ENCODE measurements at regions not wholly inside any gene's neighbourhood (a gene's known extent, or its start where the extent isn't known, plus 50 kb on each side); places are given as distances from the start of the nearest gene placed in this dataset.

DNA sequence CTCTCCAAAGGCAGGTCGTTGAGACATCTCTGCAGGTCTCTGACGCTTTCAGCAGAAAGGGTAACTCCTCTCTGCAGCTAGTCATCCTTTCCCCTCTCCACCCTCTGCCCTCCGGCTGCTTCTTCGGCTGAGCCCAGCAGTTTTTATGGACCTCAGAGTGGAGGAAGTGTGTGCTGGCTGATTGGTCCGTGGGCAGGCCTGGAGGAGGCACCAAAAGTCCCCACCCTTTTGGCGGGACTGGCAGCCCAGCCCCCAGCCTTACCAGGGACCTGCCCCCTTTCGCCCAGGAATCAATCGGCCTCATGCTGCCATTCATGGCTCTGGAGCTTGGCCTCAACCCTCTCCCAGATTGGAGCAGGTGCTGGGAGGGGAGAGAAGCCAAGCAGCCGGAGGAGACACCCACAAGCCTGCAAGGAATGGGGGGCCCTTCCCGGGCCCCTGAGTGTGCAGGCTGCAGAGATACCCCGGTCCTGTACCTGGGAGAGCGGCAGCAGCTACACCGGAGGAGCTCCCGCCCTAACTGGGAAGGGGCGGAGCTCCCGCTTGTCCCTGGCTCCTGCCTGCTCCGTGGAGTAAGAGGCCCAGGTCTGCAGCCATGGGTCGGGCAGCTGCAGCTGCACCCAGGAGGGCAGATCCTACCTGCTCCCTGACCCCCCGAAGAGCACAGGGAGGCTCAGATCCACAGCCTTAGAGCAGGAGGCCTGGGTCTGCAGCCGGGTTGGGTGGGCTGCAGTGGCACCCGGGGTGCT, 170.3 kb upstream of the SOX4 start:
- no peaks in the 10 kb centered on the region for H3K4me1 ChIP-seq (ENCODE audit: low read depth)
- H3K27ac ChIP-seq: no peak overlapping the region
- H3K27me3 ChIP-seq: no peaks in the 10 kb centered on the region
- H3K36me3 ChIP-seq: no peaks in the 10 kb centered on the region
- no peak for DNase-seq (ENCODE audit: low read depth in 1 of 2, low spot score in 1 of 2)
- H3K4me3 ChIP-seq: no peak overlapping the region
- no peak for TF ChIP-seq CTCF (IDR thresholded peaks at IDR 0.05; ENCODE audit: low read depth, low read length)
- H3K9me3 ChIP-seq (ENCODE audit: low read depth): no peaks in the 10 kb centered on the region

GRCh38 chr6:21426841-21427490, 166.6 kb upstream of the SOX4 start:
- peak in 1 of 2 donors; percentile 62 for DNase-seq (ENCODE audit: low read depth in 1 of 2, low spot score in 1 of 2)
- Histone ChIP-seq H3K27ac (no peak overlapping the region), H3K27me3 (no peaks in the 10 kb centered on the region), H3K36me3 (no peaks in the 10 kb centered on the region), H3K4me1 (ENCODE audit: low read depth) (no peaks in the 10 kb centered on the region), H3K4me3 (no peak overlapping the region), H3K9me3 (ENCODE audit: low read depth) (no peaks in the 10 kb centered on the region)
- TF ChIP-seq CTCF (IDR thresholded peaks at IDR 0.05; ENCODE audit: low read depth, low read length): no peak

- TF ChIP-seq CTCF (IDR thresholded peaks at IDR 0.05; ENCODE audit: low read depth, low read length): no peak
- H3K27me3 ChIP-seq: no peaks in the 10 kb centered on the region
- H3K27ac ChIP-seq: no peak overlapping the region
- no peak for DNase-seq (ENCODE audit: low read depth in 1 of 2, low spot score in 1 of 2)
- no peaks in the 10 kb centered on the region for H3K9me3 ChIP-seq (ENCODE audit: low read depth)
- no peaks in the 10 kb centered on the region for H3K36me3 ChIP-seq
- H3K4me3 ChIP-seq: no peak overlapping the region
- no peaks in the 10 kb centered on the region for H3K4me1 ChIP-seq (ENCODE audit: low read depth)
Observed at GRCh38 chr6:21429291-21429690, 164.3 kb upstream of the SOX4 start.

- no peak for DNase-seq (ENCODE audit: low read depth in 1 of 2, low spot score in 1 of 2)
- H3K36me3 ChIP-seq: no peaks in the 10 kb centered on the region
- H3K27ac ChIP-seq: no peak overlapping the region
- no peaks in the 10 kb centered on the region for H3K9me3 ChIP-seq (ENCODE audit: low read depth)
- H3K27me3 ChIP-seq: no peaks in the 10 kb centered on the region
- TF ChIP-seq CTCF (IDR thresholded peaks at IDR 0.05; ENCODE audit: low read depth, low read length): no peak
- no peaks in the 10 kb centered on the region for H3K4me1 ChIP-seq (ENCODE audit: low read depth)
- no peak overlapping the region for H3K4me3 ChIP-seq
Observed at GRCh38 chr6:21431526-21431925, 162.0 kb upstream of the SOX4 start.

GRCh38 chr6:21436625-21437024, 156.9 kb upstream of the SOX4 start:
- TF ChIP-seq CTCF (IDR thresholded peaks at IDR 0.05; ENCODE audit: low read depth, low read length): no peak
- Histone ChIP-seq H3K27me3 (no peaks in the 10 kb centered on the region), H3K4me1 (ENCODE audit: low read depth) (peaks cover 3% of the 10 kb centered on the region), H3K9me3 (ENCODE audit: low read depth) (no peaks in the 10 kb centered on the region), H3K27ac (no peak overlapping the region), H3K4me3 (no peak overlapping the region), H3K36me3 (no peaks in the 10 kb centered on the region)
- DNase-seq (ENCODE audit: low read depth in 1 of 2, low spot score in 1 of 2): no peak

Data from cardiac muscle cell (in vitro differentiated cells and primary cell).